ENCODE measurements at regions not wholly inside any gene's neighbourhood (a gene's known extent, or its start where the extent isn't known, plus 50 kb on each side); places are given as distances from the start of the nearest gene placed in this dataset.

DNA sequence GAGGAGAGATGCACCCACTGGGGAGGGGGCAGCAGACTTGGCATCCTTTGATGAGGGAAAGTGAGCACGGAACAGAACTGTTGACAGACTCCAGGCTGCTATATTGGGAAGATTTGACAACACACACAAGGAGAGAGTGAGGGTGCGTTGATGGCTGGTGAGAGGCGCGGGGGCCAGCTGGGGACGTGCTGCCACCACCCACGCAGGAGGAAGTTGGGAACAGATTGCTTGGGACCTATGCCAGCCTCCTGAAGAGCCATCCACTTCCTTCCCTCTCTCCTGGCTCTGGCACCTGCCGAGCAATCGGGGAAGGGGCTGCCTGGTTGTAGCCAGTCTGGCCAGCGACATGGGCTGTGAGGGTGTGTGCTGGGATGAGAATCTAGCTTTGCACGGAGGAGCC, 223.7 kb upstream of the CSF3R start:
- Mint-ChIP-seq H3K9me3 (no peaks in the 10 kb centered on the region), H3K4me1 (peaks cover 8% of the 10 kb centered on the region)
- no peak for ATAC-seq

DNA sequence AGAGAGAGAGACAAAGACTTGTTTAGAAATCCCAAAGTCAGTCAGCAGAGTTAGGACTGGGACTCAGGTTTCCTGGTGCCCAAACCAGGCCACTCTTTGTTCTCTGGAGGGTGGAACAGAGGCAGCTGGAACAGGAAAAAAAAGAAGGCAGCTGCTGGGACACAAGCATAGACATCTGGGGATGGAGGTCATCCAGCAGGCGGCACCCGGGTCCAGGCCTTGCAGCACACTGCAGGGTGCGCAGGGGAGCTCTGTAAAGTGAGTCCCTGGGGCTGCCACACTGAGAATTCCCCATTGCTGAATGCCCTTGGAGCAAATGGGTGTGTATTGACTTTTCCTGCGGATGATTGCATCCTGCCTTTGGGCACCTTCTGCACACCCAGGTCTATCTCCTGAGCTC, 222.9 kb upstream of the CSF3R start:
- peaks cover 73% of the 10 kb centered on the region for H3K27me3 Mint-ChIP-seq
- no peaks in the 10 kb centered on the region for H3K36me3 Mint-ChIP-seq
- H3K4me1 Mint-ChIP-seq = peaks cover 8% of the 10 kb centered on the region
- no peak overlapping the region for H3K4me3 Mint-ChIP-seq
- no peaks in the 10 kb centered on the region for H3K9me3 Mint-ChIP-seq
- ATAC-seq = no peak
- no peak overlapping the region for H3K27ac Mint-ChIP-seq

More for the DNA sequence above, 223.7 kb upstream of the CSF3R start:
- Mint-ChIP-seq H3K4me3 (no peak overlapping the region), H3K36me3 (no peaks in the 10 kb centered on the region), H3K27ac (no peak overlapping the region), H3K27me3 (peaks cover 77% of the 10 kb centered on the region)

DNA sequence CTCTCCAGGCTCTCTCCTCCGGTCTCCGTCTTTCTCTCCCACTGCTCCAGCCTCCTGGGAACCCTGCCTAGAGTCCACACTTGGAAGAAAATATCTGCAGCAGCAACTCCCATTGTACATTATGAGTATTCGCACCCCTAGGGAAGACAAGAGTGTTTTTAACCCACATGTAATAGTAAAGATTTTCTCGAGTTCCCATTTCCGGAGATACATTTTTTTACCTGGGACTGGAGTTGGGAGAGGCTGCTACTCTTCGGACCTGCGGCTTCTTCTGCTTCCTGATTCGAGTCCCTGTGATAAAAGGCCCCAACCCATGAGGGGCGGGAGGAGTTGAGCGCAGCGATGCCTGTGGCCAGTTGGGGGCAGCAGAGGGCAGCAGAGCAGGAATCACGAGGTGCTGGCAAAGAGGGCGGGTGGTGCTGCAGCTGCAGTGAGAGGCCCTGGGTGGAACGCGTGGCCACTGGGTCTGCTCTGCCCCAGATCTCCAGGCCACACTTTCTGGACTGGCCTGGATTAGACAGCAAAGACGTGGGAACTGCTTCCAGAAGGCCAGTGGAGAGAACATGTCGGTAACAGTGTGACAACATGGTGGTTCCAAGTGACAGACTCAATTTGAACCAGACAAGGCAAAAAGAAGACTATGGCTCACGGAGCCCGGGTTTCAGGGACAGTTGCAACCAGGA, 221.0 kb upstream of the CSF3R start:
- H3K4me3 Mint-ChIP-seq = no peak overlapping the region
- peaks cover 60% of the 10 kb centered on the region for H3K27me3 Mint-ChIP-seq
- H3K4me1 Mint-ChIP-seq = peaks cover 8% of the 10 kb centered on the region
- H3K27ac Mint-ChIP-seq = no peak overlapping the region
- ATAC-seq = peak; percentile 82
- H3K36me3 Mint-ChIP-seq = no peaks in the 10 kb centered on the region
- no peaks in the 10 kb centered on the region for H3K9me3 Mint-ChIP-seq

DNA sequence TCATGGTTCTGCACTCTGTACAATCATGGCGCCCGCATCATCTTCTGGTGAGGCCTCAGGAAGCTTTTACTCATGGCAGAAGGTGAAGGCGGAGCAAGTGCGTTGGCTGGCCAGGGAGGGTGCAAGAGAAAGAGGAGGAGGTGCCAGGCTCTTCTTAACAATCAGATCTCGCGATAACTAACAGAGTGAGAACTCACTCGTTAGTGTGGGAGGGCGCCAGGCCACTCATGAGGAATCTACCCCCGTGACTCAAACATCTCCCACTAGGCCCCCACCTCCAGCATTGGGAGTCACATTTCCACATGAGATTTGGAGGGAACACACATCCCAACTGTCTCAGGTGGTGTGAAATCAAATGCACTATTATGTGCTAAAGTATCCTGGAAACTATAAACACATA, 220.2 kb upstream of the CSF3R start:
- Mint-ChIP-seq H3K4me1 (peaks cover 8% of the 10 kb centered on the region), H3K9me3 (no peaks in the 10 kb centered on the region), H3K27ac (no peak overlapping the region), H3K4me3 (no peak overlapping the region), H3K36me3 (no peaks in the 10 kb centered on the region), H3K27me3 (peaks cover 53% of the 10 kb centered on the region)
- ATAC-seq = no peak

DNA sequence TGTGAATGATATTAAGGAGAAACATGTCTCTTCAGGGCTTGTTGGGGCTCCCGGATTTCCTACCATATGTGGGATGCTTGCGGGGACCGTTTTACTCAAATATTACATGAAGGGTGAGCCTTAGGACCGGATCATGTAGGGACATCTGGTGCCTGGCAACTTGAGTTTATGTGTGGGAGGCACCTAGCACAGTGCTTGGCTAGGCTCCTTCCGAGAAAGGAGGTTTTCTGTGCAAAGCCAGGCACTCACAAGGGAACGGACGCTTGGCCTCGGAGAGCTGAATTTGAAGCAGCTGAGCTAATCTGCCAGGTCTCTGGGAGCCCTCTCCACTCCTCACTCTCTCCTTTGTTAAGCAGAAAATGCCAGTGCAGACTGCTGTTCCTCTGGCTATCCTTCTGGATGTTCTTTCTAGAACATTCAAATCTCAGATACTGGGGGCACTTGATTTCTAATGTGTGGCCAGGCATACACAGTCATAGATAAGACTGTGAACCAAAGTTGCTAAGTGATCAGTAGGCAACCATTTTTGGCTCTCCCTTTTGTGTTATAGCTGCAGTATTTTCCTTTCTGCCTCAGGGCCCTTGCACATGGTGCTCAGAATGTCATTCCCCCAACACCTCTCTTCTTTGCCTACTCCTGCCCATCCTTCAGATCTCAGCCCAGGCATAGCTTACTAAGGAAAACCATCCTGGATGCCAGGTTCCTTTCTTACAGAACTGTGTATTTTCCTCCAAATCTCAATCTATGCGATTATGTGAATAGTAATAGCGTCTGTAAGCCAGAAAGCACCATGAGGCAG, 216.6 kb upstream of the CSF3R start:
- ATAC-seq = no peak
- H3K9me3 Mint-ChIP-seq = no peaks in the 10 kb centered on the region
- no peak overlapping the region for H3K4me3 Mint-ChIP-seq
- no peaks in the 10 kb centered on the region for H3K36me3 Mint-ChIP-seq
- H3K27me3 Mint-ChIP-seq = peaks cover 22% of the 10 kb centered on the region
- no peak overlapping the region for H3K27ac Mint-ChIP-seq
- H3K4me1 Mint-ChIP-seq = peaks cover 8% of the 10 kb centered on the region

DNA sequence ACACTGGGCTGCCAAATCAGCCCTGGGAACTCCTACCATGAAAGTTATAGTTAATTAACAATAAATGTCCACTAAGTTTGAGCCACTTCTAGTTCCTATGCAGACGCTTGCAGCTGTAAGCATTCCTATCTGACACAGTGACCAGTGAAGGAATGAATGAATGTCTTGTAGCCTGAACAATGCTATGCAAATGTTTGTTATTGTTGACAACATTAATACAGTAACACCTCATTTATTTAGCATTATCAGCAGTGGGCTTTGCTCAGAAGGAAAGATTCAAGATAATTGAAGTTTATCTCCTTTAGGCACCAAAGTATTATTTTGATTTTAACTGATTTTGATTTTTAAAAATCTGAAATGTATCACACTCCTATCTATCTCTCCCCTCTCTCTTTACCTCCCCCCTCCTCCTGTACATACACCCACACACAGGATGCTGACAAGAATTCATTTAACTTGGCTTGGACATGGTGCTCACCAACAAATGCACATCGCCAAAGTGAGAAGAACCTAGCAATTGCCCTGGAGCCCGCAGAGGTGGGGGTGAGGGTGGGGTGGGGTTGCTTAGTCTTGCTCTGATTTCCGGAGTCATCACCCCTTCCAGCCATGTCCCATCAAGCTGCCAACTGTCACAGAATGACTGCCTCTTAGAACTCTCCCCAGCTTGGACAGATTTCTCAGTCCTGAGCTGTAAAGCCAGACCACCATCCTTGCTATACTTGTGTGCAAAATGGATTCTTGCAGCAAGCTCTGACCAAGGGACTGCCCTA, 215.3 kb upstream of the CSF3R start:
- Mint-ChIP-seq H3K4me1 (no peaks in the 10 kb centered on the region), H3K9me3 (no peaks in the 10 kb centered on the region), H3K4me3 (no peak overlapping the region), H3K27ac (no peak overlapping the region), H3K36me3 (no peaks in the 10 kb centered on the region), H3K27me3 (peaks cover 22% of the 10 kb centered on the region)
- ATAC-seq = no peak

DNA sequence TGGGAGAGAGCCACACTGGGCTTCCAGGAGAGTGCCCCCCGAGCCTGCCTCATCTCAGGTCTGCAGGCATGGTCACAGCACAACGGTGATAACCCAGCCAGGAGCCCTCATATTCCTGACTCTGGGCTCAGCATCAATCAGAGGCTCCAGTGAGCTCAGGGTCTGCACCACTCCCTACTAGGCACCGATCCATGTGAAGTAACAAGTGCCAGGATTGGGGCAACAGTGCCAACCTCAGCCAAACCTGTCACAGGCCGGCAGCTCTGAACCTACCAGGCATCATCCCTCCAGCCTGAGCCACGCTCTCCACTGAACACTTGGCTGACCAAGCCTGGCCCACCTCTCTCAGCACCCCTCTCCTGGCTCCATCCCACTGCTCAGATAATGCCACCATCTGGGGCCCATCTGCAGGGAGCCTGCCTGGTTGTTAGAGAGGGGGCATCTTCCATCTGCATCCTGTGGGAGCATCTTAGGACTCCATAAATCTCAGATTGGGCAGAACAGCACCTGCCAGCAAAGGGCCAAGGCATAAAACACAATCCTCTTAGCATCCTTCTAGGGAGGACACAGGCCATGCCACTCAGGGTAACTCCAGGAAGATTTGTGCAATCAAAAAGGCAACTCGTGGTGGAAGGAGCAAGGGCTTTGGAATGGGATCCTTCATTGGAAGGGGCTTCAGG, 213.7 kb upstream of the CSF3R start:
- H3K9me3 Mint-ChIP-seq = no peaks in the 10 kb centered on the region
- no peak overlapping the region for H3K27ac Mint-ChIP-seq
- no peak overlapping the region for H3K4me3 Mint-ChIP-seq
- H3K27me3 Mint-ChIP-seq = peaks cover 25% of the 10 kb centered on the region
- H3K4me1 Mint-ChIP-seq = no peaks in the 10 kb centered on the region
- no peak for ATAC-seq
- H3K36me3 Mint-ChIP-seq = no peaks in the 10 kb centered on the region

DNA sequence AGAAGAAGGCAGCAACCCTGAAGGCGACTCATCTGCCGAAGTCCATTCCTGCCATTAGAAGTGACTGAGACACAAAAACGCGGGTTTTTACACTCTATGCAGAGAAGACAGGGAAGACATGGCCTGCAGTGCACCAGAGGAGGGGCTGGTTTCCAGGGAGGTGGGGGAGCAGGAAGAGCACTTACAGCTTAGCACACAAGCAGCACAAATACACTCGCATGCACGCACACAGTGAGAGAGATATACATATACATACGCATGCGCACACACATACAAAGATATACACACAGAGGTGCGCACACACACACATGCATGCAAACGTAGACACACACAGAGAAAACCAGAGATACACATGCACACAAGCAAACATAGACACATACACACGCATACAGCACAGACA, 210.9 kb upstream of the CSF3R start:
- peaks cover 16% of the 10 kb centered on the region for H3K27me3 Mint-ChIP-seq
- H3K36me3 Mint-ChIP-seq = no peaks in the 10 kb centered on the region
- H3K4me3 Mint-ChIP-seq = no peak overlapping the region
- no peak overlapping the region for H3K27ac Mint-ChIP-seq
- no peaks in the 10 kb centered on the region for H3K4me1 Mint-ChIP-seq
- H3K9me3 Mint-ChIP-seq = no peaks in the 10 kb centered on the region
- ATAC-seq = no peak

DNA sequence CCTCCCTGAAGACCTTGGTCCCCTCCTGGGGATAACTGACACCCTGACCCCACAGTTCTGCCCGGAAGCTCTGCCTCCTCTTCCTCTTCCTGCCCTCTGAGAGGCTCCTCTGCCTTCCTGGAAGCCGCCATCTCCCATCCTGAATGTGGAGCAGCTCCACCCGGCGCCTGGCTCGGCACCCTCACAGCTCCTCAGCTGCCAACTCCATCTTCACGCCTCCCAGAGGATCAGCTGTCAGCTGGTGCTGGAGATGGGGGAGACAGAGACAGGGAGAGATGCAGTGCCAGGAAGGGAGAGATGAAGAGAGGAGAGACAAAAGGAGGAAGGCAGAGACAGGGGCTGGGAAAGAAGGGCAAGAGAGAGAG, 210.4 kb upstream of the CSF3R start:
- Mint-ChIP-seq H3K4me3 (no peak overlapping the region), H3K36me3 (no peaks in the 10 kb centered on the region), H3K27ac (no peak overlapping the region), H3K27me3 (peaks cover 19% of the 10 kb centered on the region), H3K4me1 (no peaks in the 10 kb centered on the region), H3K9me3 (no peaks in the 10 kb centered on the region)
- ATAC-seq = no peak

DNA sequence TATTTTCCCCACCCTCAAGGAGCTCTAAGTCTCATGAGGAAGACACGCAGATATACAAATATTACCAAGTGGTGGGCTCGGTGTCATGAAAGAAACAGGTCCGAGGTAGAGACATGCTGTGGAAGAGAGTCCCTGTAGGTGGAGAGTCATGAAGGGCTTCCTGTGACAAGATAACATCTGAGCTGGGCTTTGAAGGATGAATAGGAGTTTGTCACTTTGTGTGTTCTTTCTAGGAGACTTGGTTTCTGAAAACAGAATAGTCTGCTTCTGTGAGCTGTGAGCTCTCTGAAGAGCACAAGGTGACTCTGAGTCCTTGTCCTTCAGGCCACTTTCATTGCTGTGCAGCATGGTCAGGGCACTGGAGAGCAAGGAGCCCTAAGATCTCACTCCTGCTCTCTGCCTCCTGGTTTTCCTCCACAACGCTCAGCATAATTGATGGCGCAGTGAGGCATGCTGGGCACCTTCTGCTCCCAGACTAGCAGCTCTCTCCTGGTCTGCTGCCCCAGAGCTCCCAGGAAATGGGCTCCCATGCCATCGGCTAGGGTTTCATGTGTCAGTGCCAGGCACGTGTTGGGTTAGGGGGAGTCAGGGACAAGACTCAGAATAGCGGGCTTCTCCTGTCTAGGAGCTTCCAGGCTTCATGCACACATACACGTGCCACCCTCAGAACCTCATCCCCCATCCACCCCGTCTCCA, 209.9 kb upstream of the CSF3R start:
- H3K36me3 Mint-ChIP-seq = no peaks in the 10 kb centered on the region
- no peak overlapping the region for H3K27ac Mint-ChIP-seq
- H3K9me3 Mint-ChIP-seq = no peaks in the 10 kb centered on the region
- no peak for ATAC-seq
- peaks cover 24% of the 10 kb centered on the region for H3K27me3 Mint-ChIP-seq
- H3K4me3 Mint-ChIP-seq = no peak overlapping the region
- H3K4me1 Mint-ChIP-seq = no peaks in the 10 kb centered on the region

DNA sequence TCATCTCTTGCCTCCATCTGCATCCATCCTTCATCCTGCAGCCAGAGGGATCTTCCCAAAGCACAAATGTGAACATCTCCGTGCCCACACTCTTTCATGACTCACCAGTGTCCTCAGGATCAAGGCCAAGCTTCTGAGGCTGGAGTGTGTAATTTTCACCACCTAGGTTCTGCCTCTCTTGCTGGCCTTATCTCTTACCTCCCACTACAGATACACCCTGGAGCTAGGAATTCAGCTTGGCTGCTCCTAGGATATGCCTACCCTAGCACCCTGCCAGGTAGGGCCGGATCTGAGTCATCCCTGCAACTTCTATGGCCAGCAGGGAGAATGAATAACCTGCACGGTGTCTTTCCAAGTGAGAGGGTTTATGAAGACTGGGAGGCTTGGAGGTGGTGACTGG, 208.7 kb upstream of the CSF3R start:
- H3K4me1 Mint-ChIP-seq = no peaks in the 10 kb centered on the region
- no peak overlapping the region for H3K27ac Mint-ChIP-seq
- no peaks in the 10 kb centered on the region for H3K9me3 Mint-ChIP-seq
- H3K27me3 Mint-ChIP-seq = peaks cover 37% of the 10 kb centered on the region
- no peak for ATAC-seq
- H3K36me3 Mint-ChIP-seq = no peaks in the 10 kb centered on the region
- H3K4me3 Mint-ChIP-seq = no peak overlapping the region

DNA sequence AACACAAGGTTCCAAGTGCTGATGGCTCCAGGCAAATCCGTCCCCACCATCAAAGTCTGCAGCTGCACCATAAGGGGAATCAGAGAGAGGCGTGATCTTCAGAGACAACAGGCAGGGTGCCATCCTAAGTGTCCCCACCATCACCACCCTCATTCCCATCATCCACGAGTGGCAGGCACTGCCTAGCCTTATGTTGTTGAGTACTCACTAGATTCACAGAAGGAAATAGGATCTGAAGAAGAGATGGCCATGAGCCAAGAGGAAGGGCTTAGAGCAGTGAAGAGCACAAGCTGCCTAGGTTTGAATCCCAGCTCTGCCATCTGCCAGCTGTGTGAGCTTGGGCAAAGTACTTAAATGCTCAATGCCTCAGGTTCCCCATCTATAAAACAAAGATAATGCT, 207.3 kb upstream of the CSF3R start:
- Mint-ChIP-seq H3K4me1 (no peaks in the 10 kb centered on the region), H3K36me3 (no peaks in the 10 kb centered on the region), H3K4me3 (no peak overlapping the region), H3K27me3 (peaks cover 43% of the 10 kb centered on the region), H3K9me3 (no peaks in the 10 kb centered on the region), H3K27ac (no peak overlapping the region)
- no peak for ATAC-seq

DNA sequence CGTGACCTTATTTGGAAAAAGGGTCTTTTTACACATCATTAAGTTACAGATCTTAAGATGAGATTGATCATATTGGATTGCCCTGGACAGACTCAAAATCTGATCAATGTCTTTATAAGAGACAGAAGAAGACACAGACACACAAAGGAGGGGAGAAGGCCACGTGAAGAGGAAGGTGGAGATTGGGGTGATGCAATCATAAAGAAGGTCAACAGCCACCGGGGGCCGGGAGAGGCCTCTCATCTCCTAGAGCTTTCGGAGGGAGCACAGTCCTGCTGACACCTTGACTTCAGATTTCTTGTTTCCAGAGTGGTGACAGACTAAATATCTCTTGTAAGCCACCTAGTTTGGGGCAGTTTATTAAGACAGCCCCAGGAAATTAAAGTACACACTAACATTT, 204.6 kb upstream of the CSF3R start:
- H3K27me3 Mint-ChIP-seq = peaks cover 35% of the 10 kb centered on the region
- H3K4me3 Mint-ChIP-seq = no peak overlapping the region
- no peak overlapping the region for H3K27ac Mint-ChIP-seq
- no peak for ATAC-seq
- no peaks in the 10 kb centered on the region for H3K4me1 Mint-ChIP-seq
- no peaks in the 10 kb centered on the region for H3K36me3 Mint-ChIP-seq
- H3K9me3 Mint-ChIP-seq = no peaks in the 10 kb centered on the region

DNA sequence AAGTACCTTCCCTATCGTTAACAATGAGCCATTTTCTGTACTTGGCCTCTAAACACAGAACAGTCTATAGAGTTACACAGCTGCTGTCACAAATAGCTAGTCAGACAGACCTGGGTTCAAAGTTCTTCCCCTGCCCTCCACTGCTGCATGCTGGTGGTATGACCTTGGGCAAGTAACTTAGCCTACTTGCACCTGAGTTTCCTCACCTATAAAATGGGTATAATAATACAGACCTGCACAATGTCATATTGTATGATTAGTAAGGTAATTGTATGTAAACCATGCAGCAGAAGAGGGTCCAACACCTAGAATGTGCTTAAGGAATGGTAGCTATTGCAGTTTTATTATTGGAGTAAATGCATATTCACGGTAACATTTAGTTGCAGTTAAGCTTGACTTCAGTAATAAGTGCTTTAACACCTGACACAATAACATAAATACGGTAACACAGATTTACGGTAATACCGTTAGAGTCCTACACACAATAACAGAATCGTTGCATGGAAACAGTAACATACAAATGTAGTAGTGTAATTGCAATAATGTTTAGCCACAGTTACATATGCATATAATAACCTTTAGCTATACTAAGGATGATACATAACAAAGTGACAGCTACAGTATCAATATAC, 193.3 kb upstream of the CSF3R start:
- Mint-ChIP-seq H3K4me1 (no peaks in the 10 kb centered on the region), H3K4me3 (no peak overlapping the region), H3K9me3 (no peaks in the 10 kb centered on the region), H3K27me3 (peaks cover 10% of the 10 kb centered on the region), H3K36me3 (no peaks in the 10 kb centered on the region), H3K27ac (no peak overlapping the region)
- ATAC-seq = no peak
